ENCODE measurements at regions not wholly inside any gene's neighbourhood (a gene's known extent, or its start where the extent isn't known, plus 50 kb on each side); places are given as distances from the start of the nearest gene placed in this dataset.

GRCh38 chr1:104574620-104575019 lies 824.9 kb downstream of the AMY1C start:
- TF ChIP-seq EZH2 (IDR thresholded peaks at IDR 0.05; ENCODE audit: borderline replicate concordance, insufficient read depth, low read depth, low read length, poor library complexity, severe bottlenecking), result no peak
- H3K27ac Mint-ChIP-seq, result no peak overlapping the region
- H3K9me3 Mint-ChIP-seq (ENCODE audit: insufficient read depth), result no peaks in the 10 kb centered on the region
- no peak for DNase-seq
- ATAC-seq (ENCODE audit: low read depth), result no peak
- Histone ChIP-seq H3K27me3 (replicated peaks in 1 of 4; ENCODE audit: control extremely low read depth in 1 of 4, control insufficient read depth in 3 of 4, insufficient read depth in 4 of 4, low read length in 3 of 4) (no peaks in the 10 kb centered on the region), H4K20me1 (ENCODE audit: control insufficient read depth, insufficient read depth, low read length, poor library complexity, severe bottlenecking) (no peaks in the 10 kb centered on the region), H3K9me3 (ENCODE audit: control extremely low read depth in 1 of 3, control insufficient read depth in 2 of 3, insufficient read depth in 1 of 3, low read length in 2 of 3) (peaks cover 0 to 1% (median 0%) of the 10 kb centered on the region in 3 donors), H3K27ac (ENCODE audit: low read length in 2 of 2) (no peak overlapping the region), H3K36me3 (replicated peaks in 1 of 2; ENCODE audit: control extremely low read depth in 1 of 2, control insufficient read depth in 1 of 2, extremely low read depth in 1 of 2, insufficient read depth in 2 of 2, low read length in 1 of 2) (no peaks in the 10 kb centered on the region), H3K4me3 (ENCODE audit: control extremely low read depth in 1 of 5, extremely low read depth in 1 of 5, insufficient read depth in 1 of 5, low read depth in 2 of 5, low read length in 4 of 5) (no peak overlapping the region), H3K4me1 (ENCODE audit: control insufficient read depth in 2 of 2, insufficient read depth in 2 of 2, low read length in 2 of 2) (no peaks in the 10 kb centered on the region), H3K79me2 (ENCODE audit: control insufficient read depth, insufficient read depth, low read length) (no peaks in the 10 kb centered on the region), H2AFZ (ENCODE audit: insufficient read depth, low read depth, low read length, poor library complexity, severe bottlenecking) (no peak overlapping the region), H3K4me2 (replicated peaks; ENCODE audit: low read depth, low read length, poor library complexity, severe bottlenecking) (no peak overlapping the region), H3K9ac (ENCODE audit: low read length) (no peak overlapping the region)
- no peaks in the 10 kb centered on the region for H3K27me3 Mint-ChIP-seq
- H3K4me3 Mint-ChIP-seq, result no peak overlapping the region
- ChIA-PET POLR2A (no interaction called here), CTCF (no interaction called here)
- intact Hi-C loops (cut with micrococcal nuclease), result no loop called here
- WGBS (ENCODE audit: insufficient coverage), result no CpG with 5 or more reads among the region's 2 CpGs
- no peaks in the 10 kb centered on the region for H3K4me1 Mint-ChIP-seq

GRCh38 chr1:104592926-104593325 lies 843.2 kb downstream of the AMY1C start:
- Histone ChIP-seq H3K27me3 (replicated peaks in 1 of 4; ENCODE audit: control extremely low read depth in 1 of 4, control insufficient read depth in 3 of 4, insufficient read depth in 4 of 4, low read length in 3 of 4) (no peaks in the 10 kb centered on the region), H3K4me3 (ENCODE audit: control extremely low read depth in 1 of 5, extremely low read depth in 1 of 5, insufficient read depth in 1 of 5, low read depth in 2 of 5, low read length in 4 of 5) (peak overlapping the region in 1 of 5 experiments; percentile 36), H3K4me2 (replicated peaks; ENCODE audit: low read depth, low read length, poor library complexity, severe bottlenecking) (peak overlapping the region; percentile 42), H3K4me1 (ENCODE audit: control insufficient read depth in 2 of 2, insufficient read depth in 2 of 2, low read length in 2 of 2) (peaks cover 15 to 22% of the 10 kb centered on the region in 2 donors), H3K36me3 (replicated peaks in 1 of 2; ENCODE audit: control extremely low read depth in 1 of 2, control insufficient read depth in 1 of 2, extremely low read depth in 1 of 2, insufficient read depth in 2 of 2, low read length in 1 of 2) (no peaks in the 10 kb centered on the region), H2AFZ (ENCODE audit: insufficient read depth, low read depth, low read length, poor library complexity, severe bottlenecking) (peak overlapping the region; percentile 54), H3K27ac (ENCODE audit: low read length in 2 of 2) (peak overlapping the region; percentile 77 to 81), H3K9me3 (ENCODE audit: control extremely low read depth in 1 of 3, control insufficient read depth in 2 of 3, insufficient read depth in 1 of 3, low read length in 2 of 3) (peaks cover 0 to 2% (median 0%) of the 10 kb centered on the region in 3 donors), H3K9ac (ENCODE audit: low read length) (peak overlapping the region; percentile 3), H3K79me2 (ENCODE audit: control insufficient read depth, insufficient read depth, low read length) (no peaks in the 10 kb centered on the region), H4K20me1 (ENCODE audit: control insufficient read depth, insufficient read depth, low read length, poor library complexity, severe bottlenecking) (no peaks in the 10 kb centered on the region)
- intact Hi-C loops (cut with micrococcal nuclease), result loop anchor here (1.0 kb wide), 1 partner anchor 167 kb away; no protein-coding TSS in a partner anchor
- POLR2A ChIA-PET, result interaction anchor here (0.6 kb wide), 1 partner anchor 108 kb away, joined by 3 read pairs; no protein-coding TSS in a partner anchor
- WGBS (ENCODE audit: insufficient coverage), result no CpG with 5 or more reads among the region's 3 CpGs
- no peaks in the 10 kb centered on the region for H3K27me3 Mint-ChIP-seq
- TF ChIP-seq EZH2 (IDR thresholded peaks at IDR 0.05; ENCODE audit: borderline replicate concordance, insufficient read depth, low read depth, low read length, poor library complexity, severe bottlenecking) (no peak), CTCF (IDR thresholded peaks at IDR 0.05) (no peak)
- DNase-seq (peak; percentile 67), ATAC-seq (ENCODE audit: low read depth) (peak; percentile 62)
- peaks cover 28% of the 10 kb centered on the region for H3K4me1 Mint-ChIP-seq
- H3K9me3 Mint-ChIP-seq (ENCODE audit: insufficient read depth), result no peaks in the 10 kb centered on the region
- peak overlapping the region; percentile 70 for H3K4me3 Mint-ChIP-seq
- H3K27ac Mint-ChIP-seq, result peak overlapping the region; percentile 94
- CTCF ChIA-PET, result no interaction called here
